K562 (cell line): ENCODE measurements at regions not wholly inside any gene's neighbourhood (a gene's known extent, or its start where the extent isn't known, plus 50 kb on each side); places are given as distances from the start of the nearest gene placed in this dataset.

Experiments used
- ATAC-seq: fragments of 200-7000 bp; cut with Tn5 transposase; 3 replicates; pipeline ENCODE4 v1.9.1; 2020; ENCODE audit warnings: moderate library complexity
- BruUV-seq: library from RNA; stranded (reverse); fragments of 400-500 nt; replicated peaks from 2 replicates; lab custom pipeline; 2021; lab: Mats Ljungman, UMichigan
- CTCF ChIA-PET: fragments of 300-600 bp; formaldehyde crosslinking; extraction: SDS; loops from one replicate; lab custom pipeline; 2021; ENCODE audit warnings: low intra/inter-chr PET ratio; lab: Yijun Ruan, JAX
- POLR2A ChIA-PET: fragments of 300-600, 350-650 bp; sonication (Branson Sonifier 250); formaldehyde crosslinking; extraction: SDS; loops from one replicate; lab custom pipeline; 2021; ENCODE audit warnings: antibody characterized with exemption, inconsistent platforms; lab: Yijun Ruan, JAX
- DNase-seq, 4 experiments: peaks; one replicate each; pipeline versions ENCODE4 v3.0.0 to v3.0.0-alpha.2; 2011 to 2018; ENCODE audit warnings: low spot score in 3 of 4, mixed read lengths in 3 of 4; ENCODE audit errors: extremely low read depth in 1 of 4
- FAIRE-seq: peaks from 2 replicates; lab custom pipeline; 2011; peaks lifted over from hg19 to GRCh38; lab: Jason Lieb, UNC
- H2AFZ ChIP-seq: 2 replicates; pipeline ENCODE4 v1.6.0; 2011; ENCODE audit warnings: low read depth, low read length, control low read depth, inconsistent platforms
- H3K27ac ChIP-seq: fragments of 200-600 bp; 3 replicates; pipeline ENCODE4 v1.8.0; 2011; ENCODE audit warnings: low read depth, mild to moderate bottlenecking, control low read depth, inconsistent platforms, low read length, moderate library complexity, mixed read lengths; ENCODE audit errors: extremely low read depth
- H3K27me3 ChIP-seq, 2 experiments: fragments of 300-600 bp in 1 of 2; 2 replicates in 1 of 2; 3 replicates in 1 of 2; pipeline versions ENCODE4 v1.6.0 to v1.8.0; 2011; ENCODE audit warnings: inconsistent platforms in 2 of 2, low read length in 2 of 2, mild to moderate bottlenecking in 1 of 2, mixed read lengths in 1 of 2, moderate library complexity in 1 of 2; ENCODE audit not compliant: control insufficient read depth in 2 of 2, insufficient read depth in 2 of 2
- H3K36me3 ChIP-seq: fragments of 300-600 bp; 3 replicates; pipeline ENCODE4 v1.8.0; 2011; ENCODE audit warnings: mild to moderate bottlenecking, low read length, inconsistent platforms; ENCODE audit not compliant: control insufficient read depth, insufficient read depth
- H3K4me1 ChIP-seq, 2 experiments: fragments of 200-600 bp in 1 of 2; replicated peaks in 1 of 2; 2 replicates in 1 of 2; 3 replicates in 1 of 2; pipeline versions ENCODE4 v1.5.1 to v1.8.0; 2011; ENCODE audit warnings: inconsistent platforms in 2 of 2, low read length in 2 of 2, mild to moderate bottlenecking in 1 of 2, mixed read lengths in 1 of 2, moderate library complexity in 1 of 2; ENCODE audit not compliant: control insufficient read depth in 2 of 2, insufficient read depth in 2 of 2
- H3K4me2 ChIP-seq: 2 replicates; pipeline ENCODE4 v1.6.1; 2011; ENCODE audit warnings: low read length, control low read depth, inconsistent platforms, mixed read lengths; ENCODE audit not compliant: insufficient read depth
- H3K4me3 ChIP-seq: fragments of 200-600 bp; sonication (generic), shearing (Covaris generic); 2 replicates; pipeline ENCODE4 v1.5.1; 2016; ENCODE audit warnings: control low read depth, inconsistent platforms
- H3K79me2 ChIP-seq: fragments of 200-600 bp; 3 replicates; pipeline ENCODE4 v1.8.0; 2011; ENCODE audit warnings: low read length, inconsistent platforms; ENCODE audit not compliant: control insufficient read depth, insufficient read depth
- H3K9ac ChIP-seq, 2 experiments: 2 replicates each; pipeline versions ENCODE4 v1.6.0 to v1.6.1; 2011; ENCODE audit warnings: low read depth in 2 of 2, low read length in 2 of 2, control low read depth in 1 of 2, inconsistent platforms in 1 of 2, mild to moderate bottlenecking in 1 of 2, mixed read lengths in 1 of 2; ENCODE audit not compliant: insufficient read depth in 1 of 2
- H3K9me1 ChIP-seq: one replicate; pipeline ENCODE4 v1.6.0; 2011; ENCODE audit warnings: inconsistent platforms, mild to moderate bottlenecking, low read length, moderate library complexity; ENCODE audit not compliant: control insufficient read depth, insufficient read depth
- H3K9me3 ChIP-seq: replicated peaks from 2 replicates; pipeline ENCODE4 v1.5.1; 2011; ENCODE audit warnings: low read depth, low read length, inconsistent platforms; ENCODE audit not compliant: control insufficient read depth, insufficient read depth
- H4K20me1 ChIP-seq: replicated peaks from 2 replicates; pipeline ENCODE4 v1.6.1; 2011; ENCODE audit warnings: low read length, inconsistent platforms, mixed read lengths; ENCODE audit not compliant: control insufficient read depth, insufficient read depth
- CBFA2T2 ChIP-seq: fragments of 450-650 bp; conservative IDR thresholded peaks from 2 replicates; pipeline ENCODE4 v1.6.1; 2017; ENCODE audit warnings: mild to moderate bottlenecking
- CBFB ChIP-seq: sonication (generic); formaldehyde crosslinking; IDR thresholded peaks from 2 replicates; pipeline ENCODE4 v1.4.0; 2020; ENCODE audit warnings: mild to moderate bottlenecking, missing genetic modification reagents
- CBX1 ChIP-seq: sonication (generic); IDR thresholded peaks from 2 replicates; pipeline ENCODE4 v1.6.1; 2016; ENCODE audit warnings: antibody characterized with exemption, low read depth, mild to moderate bottlenecking
- CEBPZ ChIP-seq: fragments of 150-350 bp; IDR thresholded peaks from 2 replicates; pipeline ENCODE4 v1.6.1; 2014; ENCODE audit warnings: low read depth, mild to moderate bottlenecking, low read length, borderline replicate concordance
- CREM ChIP-seq: IDR thresholded peaks from 2 replicates; pipeline ENCODE4 v1.6.1; 2014; ENCODE audit warnings: antibody characterized with exemption, low read depth
- FOS ChIP-seq: IDR thresholded peaks from 3 replicates; pipeline ENCODE4 v1.6.1; 2011; ENCODE audit not compliant: insufficient read length; ENCODE audit errors: extremely low read depth
- GATAD2B ChIP-seq: fragments of 450-650 bp; IDR thresholded peaks from 2 replicates; pipeline ENCODE4 v1.6.1; 2017; ENCODE audit warnings: mild to moderate bottlenecking, borderline replicate concordance
- NFXL1 ChIP-seq: fragments of 450-650 bp; formaldehyde crosslinking; IDR thresholded peaks from 2 replicates; pipeline ENCODE4 v1.4.0; 2021; ENCODE audit warnings: mild to moderate bottlenecking
- PPARD ChIP-seq: fragments of 250-450 bp; sonication (Bioruptor Pico); IDR thresholded peaks from 2 replicates; pipeline ENCODE4 v1.8.0; 2022; ENCODE audit warnings: inconsistent platforms, mild to moderate bottlenecking, moderate library complexity
- RBM15 ChIP-seq: fragments of 200-400 bp; formaldehyde crosslinking; IDR thresholded peaks from 2 replicates; pipeline ENCODE4 v1.6.1; 2018; ENCODE audit warnings: mild to moderate bottlenecking, low read length, moderate library complexity; ENCODE audit not compliant: insufficient read depth
- SPI1 ChIP-seq: IDR thresholded peaks from 2 replicates; pipeline ENCODE4 v1.6.1; 2011; ENCODE audit warnings: low read depth, low read length, control low read depth, borderline replicate concordance
- SREBF2 ChIP-seq: sonication (generic); formaldehyde crosslinking; IDR thresholded peaks from 2 replicates; pipeline ENCODE4 v1.4.0; 2020; ENCODE audit warnings: mild to moderate bottlenecking, missing genetic modification reagents
- ZKSCAN8 ChIP-seq: fragments of 200-800 bp; sonication (Bioruptor generic); IDR thresholded peaks from 2 replicates; pipeline ENCODE4 v1.6.1; 2016; ENCODE audit warnings: missing genetic modification characterization, missing compliant biosample characterization
- WGBS: fragments of 100-300 bp; shearing (Covaris generic); methylation state at CpG from one replicate; pipeline ENCODE4 v1.1.6; 2016; ENCODE audit warnings: low coverage, mixed read lengths; ENCODE audit not compliant: insufficient coverage; ENCODE audit errors: missing lambda C conversion rate; 5-methylcytosine and 5-hydroxymethylcytosine counted together
- in situ Hi-C: fragments of 300-500 bp; cut with MboI; formaldehyde crosslinking; loops from 4 replicates; pipeline ENCODE4 v1.15.0; 2018; ENCODE audit warnings: inconsistent platforms, mixed read lengths
- intact Hi-C: fragments of 100-400 bp; cut with micrococcal nuclease; formaldehyde crosslinking; loops from 2 replicates; pipeline ENCODE4 v1.14.2; 2022

- no peak overlapping the region for H3K4me3 ChIP-seq
- no peak for ATAC-seq
- H4K20me1 ChIP-seq = no peaks in the 10 kb centered on the region
- no peak for FAIRE-seq
- POLR2A ChIA-PET = interaction anchor here (0.8 kb wide), 1 partner anchor 127 kb away, joined by 3 read pairs; no protein-coding TSS in a partner anchor
- H3K4me1 ChIP-seq = no peaks in the 10 kb centered on the region
- in situ Hi-C loops = no loop called here
- no TSS peak for BruUV-seq
- TF ChIP-seq CEBPZ (no peak), GATAD2B (no peak), PPARD (CRISPR knock-in tag) (no peak), NFXL1 (CRISPR knock-in tag) (no peak), CREM (no peak), RBM15 (no peak), CBFB (no peak), ZKSCAN8 (no peak), FOS (no peak), CBFA2T2 (no peak), SREBF2 (CRISPR knock-in tag) (no peak), SPI1 (no peak), CBX1 (no peak)
- TF ChIP-seq, all 486 proteins: peak for 0
- 0% methylated on average over 2 of the region's 2 CpGs for WGBS
- intact Hi-C loops = no loop called here
- no peaks in the 10 kb centered on the region for H3K79me2 ChIP-seq
- CTCF ChIA-PET = no interaction called here
- no peak overlapping the region for H3K9ac ChIP-seq
- H3K27ac ChIP-seq = no peak overlapping the region
- H3K36me3 ChIP-seq = no peaks in the 10 kb centered on the region
- DNase-seq = no peak
- no peak overlapping the region for H3K4me2 ChIP-seq
- H2AFZ ChIP-seq = no peak overlapping the region
- no peaks in the 10 kb centered on the region for H3K9me3 ChIP-seq
- no peaks in the 10 kb centered on the region for H3K27me3 ChIP-seq
- H3K9me1 ChIP-seq = no peaks in the 10 kb centered on the region
Observed at GRCh38 chr5:28380167-28380566, 1341.8 kb upstream of the CDH9 start.
